Stimulated activated CD8-positive, alpha-beta memory T cell treated with anti-CD3 and anti-CD28 coated beads, Interleukin-4, amount 100 ng/mL, for 24 hours (primary cell): ENCODE measurements at regions not wholly inside any gene's neighbourhood (a gene's known extent, or its start where the extent isn't known, plus 50 kb on each side); places are given as distances from the start of the nearest gene placed in this dataset.

ENCODE experiments used
- DNase-seq: peaks from one replicate; pipeline ENCODE4 v3.0.0-alpha.2; 2020; ENCODE audit warnings: low read depth

DNA sequence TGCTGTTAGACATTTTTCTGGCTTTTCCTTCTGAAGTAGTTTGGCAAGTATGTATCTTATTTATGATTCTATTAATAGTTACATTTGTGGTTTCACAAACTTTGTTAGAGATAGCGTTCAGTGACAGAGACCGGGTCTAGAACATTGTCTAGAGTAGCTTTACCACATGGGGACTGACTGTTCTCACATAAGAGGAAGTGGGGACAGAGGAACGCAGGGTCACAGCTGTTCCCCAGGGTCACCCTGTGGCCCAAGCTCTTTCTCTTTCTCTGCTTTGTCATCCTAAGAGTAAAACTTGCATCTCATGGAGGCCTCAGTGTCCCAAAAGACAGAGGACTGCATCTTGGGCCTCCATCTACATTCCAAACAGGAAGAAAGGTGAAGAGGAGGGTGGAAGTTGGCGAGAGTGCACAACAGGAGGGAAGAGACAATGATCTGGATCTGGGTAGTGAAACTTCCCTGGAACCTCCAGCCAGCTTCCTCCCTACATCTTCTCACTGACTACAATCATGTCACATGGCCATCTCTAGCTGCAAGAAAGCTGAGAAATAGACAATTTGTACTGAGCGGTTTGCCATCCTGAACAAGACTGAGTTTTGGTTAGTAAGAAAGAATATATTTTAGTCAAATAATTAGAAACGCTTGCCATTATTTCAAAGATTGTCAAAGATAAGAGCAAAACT, 645.8 kb upstream of the ARID1B start:
- DNase-seq: no peak

DNA sequence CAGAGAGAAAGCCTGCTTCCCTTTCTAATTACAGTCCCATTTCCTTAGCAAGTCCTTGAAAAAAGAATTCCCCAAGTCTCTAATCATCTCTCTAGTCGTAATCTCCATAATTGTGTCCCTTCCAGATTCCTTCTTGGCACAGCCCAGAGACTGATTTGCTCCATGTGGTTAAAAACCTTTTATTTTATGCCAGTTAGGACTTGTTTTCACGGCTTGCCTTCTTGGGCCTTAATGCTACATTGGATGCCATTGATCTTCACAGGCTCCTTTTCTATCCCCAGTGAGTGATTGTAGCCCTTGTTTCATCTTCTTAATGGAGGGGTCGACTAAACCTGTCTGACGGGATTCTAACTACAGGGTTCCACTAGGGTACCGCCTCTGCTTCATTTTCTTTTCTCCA, 650.6 kb upstream of the ARID1B start:
- DNase-seq: no peak

DNA sequence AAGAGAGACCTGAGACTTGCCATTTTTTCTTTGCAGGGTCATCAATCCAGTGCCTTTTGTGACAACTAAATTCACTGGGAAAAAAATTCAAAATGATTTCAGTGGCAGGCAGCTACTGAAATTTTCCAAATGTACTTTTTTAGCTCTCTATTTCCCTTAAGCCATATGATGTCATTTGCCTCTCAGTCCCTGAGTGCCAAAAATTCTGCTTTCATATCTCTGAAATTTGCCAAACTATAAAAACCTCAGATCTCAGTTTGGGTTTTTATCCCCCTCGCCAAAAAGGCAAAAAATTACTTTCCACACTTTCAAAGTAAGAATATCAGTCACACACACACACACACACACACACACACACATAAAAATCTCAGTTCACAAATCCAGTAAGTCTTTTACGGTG, 651.3 kb upstream of the ARID1B start:
- DNase-seq: no peak

DNA sequence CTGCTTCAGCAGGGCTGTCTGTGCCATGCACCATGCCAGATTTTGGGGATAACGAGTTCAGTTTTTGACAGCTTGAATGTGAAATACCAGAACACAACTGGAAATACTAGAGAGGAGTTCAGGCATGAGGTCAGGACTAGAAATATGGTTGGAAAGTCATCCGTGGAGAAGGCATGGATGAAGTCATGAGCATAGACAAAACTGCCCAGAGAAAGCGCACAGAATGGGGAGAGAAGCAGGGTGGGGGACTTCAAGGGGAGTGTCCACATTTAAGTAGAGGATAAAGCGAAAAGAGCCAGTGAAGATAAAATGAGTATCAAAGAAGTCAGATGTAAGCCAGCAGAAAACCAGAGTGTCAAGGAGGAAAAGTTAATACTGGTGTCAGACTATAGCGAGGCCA, 653.4 kb upstream of the ARID1B start:
- no peak for DNase-seq

DNA sequence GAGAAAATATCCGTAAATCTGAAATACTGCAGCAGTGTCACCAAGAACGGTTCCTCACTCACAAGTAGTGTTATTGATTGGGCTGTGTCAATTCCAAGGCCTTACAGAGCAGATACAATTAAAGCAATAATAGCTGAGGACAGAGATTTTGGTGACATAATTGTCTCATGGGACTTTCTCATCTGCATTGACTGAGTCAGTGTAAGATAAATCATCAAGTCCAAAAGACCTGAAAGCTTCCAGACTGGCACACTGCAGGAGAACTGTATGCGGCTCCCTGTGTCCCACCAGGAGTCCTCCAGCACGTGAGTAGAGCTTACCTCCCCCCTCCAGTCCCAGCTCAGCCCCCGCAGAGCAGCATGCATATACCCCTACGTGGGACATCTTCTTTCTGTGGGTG, 655.2 kb upstream of the ARID1B start:
- DNase-seq: no peak

DNA sequence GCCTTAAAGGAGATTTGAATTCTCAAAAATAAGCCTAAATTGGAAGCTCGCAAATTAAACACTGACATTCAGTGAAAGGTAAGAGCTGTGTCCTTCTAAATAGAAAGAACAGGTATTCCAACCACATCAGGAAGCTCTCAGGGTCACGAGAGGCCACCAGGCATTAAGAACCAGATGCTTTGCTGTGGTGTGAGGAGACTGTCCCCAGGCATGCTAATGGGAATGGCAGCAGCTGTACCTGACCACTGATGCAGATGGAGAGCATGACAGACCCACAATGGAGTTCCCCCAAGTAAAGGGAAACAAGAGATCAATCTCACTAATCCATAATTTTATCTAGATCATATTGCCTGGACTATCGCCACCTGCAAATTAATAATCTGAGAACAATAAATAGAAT, 658.9 kb upstream of the NOX3 start:
- DNase-seq: no peak

DNA sequence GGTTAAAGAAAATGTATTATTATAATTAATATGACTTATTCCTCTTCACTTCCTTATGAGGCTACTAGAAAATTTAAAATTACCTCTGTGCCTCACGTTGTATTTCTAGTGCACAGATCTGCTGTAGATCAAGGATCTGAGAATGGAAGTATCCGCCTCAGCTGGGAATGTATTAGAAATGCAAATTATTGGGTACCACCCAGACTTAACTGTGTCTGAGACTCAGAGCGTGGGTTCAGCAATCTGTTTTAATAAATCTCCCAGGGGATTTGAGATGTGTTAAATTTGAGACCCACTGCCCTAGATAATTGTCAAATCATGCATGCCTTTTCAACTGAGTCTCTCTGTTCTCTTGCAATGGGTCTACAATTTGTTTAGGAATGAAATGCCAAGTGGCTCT, 658.0 kb upstream of the NOX3 start:
- no peak for DNase-seq

DNA sequence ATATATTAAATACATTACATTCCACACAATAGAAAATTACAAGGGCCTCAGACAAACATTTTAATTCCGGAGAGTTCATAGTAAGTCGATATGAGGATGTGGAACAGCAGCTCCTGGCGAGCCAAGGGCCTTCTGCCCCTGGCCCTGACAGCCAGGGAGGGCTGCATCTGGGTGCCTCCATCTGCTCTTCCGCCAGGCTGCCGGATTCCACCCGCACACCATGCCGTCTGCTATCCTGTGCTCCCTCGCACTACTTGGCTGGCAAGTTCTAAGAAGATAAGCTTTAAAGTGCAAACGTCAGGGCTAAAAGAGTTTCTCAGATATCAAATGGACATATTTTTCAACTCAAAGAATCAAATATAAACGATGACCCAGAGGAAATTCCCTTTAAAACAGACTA, 656.3 kb upstream of the NOX3 start:
- DNase-seq: no peak

DNA sequence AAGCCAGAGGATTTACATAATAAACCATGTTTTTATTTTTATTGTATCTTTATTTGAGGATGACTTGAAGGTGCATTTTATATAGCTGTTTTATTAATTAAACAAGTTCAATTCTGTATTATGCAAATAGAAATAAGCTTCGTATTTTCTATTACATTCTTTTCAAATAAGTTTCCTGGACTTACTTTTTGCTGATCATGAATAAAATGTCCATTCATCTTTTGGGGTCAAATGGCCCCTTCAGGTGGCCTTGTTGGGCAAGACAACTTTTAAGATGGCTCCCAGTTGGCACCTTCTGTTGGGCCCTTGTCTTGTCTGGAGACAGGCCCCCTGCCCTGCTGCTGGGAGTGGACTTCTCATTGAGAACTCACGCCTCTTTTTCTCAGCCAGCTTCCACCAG, 654.6 kb upstream of the NOX3 start:
- no peak for DNase-seq

DNA sequence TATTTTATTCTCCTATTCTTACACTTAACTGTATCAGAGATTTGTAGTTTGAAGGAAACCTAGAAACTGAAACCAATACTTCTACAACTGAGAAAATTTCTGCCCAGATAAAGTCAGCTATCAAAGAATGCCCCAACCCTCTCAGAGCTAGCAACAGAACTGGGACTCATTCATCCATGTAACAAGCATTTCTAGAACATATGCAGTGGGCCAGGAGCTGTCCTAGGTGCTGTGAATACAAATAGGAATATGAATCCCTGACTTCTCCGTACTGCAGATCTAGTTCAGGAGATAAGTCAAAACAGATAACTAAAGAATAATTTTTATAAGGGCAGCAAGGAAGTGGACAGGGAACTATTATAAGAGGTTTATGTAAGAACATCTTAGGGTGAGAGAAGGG, 654.1 kb upstream of the NOX3 start:
- no peak for DNase-seq

DNA sequence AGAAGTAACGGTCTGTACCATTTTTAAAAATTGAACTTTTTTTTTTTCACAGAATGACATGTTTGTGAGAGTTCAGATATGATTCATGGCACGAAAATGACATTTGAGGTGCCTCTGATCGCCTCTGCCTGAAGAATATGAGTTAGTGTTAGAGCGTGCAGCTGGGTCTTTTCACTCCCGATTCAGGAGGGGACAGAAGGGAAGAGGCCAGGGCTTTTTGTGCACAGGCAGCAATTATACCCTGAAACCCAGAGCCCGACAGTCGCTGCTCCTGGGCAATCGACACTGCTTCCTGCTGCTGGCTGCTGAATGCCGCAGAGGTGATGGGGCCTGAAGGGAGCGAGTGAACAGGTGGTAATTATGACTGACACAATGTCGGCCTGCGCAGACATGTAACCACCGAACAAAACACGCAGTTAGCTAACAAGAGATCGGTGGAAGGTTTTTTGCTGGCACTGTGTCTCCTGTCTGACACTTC, 652.0 kb upstream of the NOX3 start:
- DNase-seq: no peak

DNA sequence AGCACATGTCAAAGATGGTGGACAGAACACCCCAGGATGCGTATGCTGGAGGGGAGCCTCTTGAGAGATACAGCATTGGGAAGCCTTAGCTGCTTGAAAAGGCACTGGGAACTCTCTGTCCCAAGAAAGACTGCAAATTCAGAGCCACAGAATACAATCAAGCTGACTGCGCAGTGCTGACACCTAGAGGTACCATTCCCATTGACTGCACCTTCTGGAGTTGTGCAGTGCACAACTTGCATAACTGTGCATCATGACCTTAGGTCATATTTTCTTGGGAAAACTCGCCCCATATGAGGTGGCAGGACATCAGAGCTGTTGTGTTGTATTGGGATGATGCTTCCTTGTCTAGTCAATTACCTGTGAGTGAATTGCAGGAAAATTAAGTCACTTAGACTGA, 646.5 kb upstream of the NOX3 start:
- no peak for DNase-seq

DNA sequence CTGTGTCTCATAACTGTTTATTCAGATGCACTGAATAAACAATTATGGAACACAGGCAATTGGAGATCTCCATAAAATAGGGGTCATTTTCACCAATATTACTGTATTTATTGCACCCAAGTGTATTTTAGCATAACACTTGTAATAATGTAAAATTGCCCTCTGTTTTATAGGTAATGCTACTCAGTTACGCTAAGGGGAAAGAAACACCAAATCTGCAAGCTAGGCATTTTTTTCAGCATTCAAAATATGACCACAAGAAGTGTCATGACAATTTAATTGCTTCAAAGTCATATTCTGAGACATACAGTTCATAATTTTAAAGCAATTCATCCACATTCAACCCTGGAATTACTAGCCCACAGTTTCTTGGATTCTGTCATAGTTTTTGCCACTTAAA, 643.2 kb upstream of the NOX3 start:
- no peak for DNase-seq

DNA sequence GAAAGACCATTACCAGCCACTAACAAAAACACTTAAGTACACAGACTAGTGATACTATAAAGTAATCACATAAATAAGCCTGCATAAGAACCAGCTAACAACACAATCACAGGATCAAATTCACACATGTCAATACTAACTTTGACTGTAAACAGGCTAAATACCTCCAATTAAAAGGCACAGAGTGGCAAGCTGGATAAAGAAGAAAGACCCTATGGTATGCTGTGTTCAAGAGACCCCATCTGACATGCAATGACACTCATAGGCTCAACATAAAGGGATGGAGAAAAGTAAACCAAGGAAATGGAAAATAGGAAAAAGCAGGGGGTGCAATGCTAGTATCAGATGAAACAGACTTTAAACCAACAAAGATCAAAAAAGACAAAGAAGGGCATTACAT, 631.8 kb upstream of the NOX3 start:
- DNase-seq: no peak

DNA sequence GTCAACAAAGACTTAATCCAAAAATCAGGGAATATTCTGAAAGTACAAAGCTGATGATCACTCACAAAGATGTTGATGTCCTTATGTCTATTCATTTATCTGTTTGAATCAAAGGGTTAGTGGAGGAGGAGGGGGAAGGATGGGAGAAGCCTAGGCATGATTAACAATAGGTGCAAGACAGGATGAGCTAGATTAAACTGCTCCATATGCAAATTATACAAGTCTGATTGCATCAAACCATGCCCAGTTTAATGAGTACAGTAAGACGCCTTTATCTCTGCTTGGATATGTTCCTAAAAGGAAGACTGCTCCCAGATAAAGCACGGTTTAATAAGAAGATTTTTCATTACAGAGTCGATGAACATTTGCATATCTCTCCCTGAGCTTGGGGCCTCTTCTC, 626.4 kb upstream of the NOX3 start:
- no peak for DNase-seq

DNA sequence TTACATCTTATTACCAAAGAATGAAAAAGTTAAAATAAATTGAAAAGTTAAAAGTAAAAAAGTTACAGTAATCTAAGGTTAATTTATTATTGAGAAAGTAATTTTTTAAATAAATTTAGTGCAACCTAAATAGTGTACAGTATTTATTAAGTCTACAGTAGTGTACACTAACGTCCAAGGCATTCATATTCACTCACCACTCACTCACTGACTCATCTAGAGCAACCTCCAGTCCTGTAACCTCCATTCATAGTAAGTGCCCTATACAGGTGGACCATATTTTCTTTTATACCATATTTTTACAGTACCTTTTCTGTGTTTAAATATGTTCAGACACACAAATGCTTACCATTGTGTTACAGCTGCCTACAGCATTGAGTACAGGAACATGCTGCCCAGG, 624.7 kb upstream of the NOX3 start:
- no peak for DNase-seq

DNA sequence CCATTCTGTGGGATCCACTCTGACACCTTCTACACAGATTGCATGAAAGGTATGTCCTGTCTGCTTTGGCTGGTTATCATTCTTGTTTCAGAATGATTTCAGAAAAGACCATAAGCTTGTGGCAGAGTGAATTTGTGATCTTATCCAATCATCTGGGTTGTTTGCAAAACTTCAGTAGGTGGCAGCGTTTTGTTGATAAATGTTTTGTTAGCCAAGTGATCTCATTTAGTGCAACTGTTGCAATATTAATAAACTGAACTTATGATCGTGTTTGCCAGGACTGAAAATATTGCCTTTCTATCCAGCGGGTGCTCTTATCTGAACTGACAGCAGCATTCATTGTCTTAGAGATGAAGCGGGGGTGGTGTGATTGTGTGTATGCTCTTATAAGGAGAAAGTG, 613.2 kb upstream of the NOX3 start:
- DNase-seq: no peak

DNA sequence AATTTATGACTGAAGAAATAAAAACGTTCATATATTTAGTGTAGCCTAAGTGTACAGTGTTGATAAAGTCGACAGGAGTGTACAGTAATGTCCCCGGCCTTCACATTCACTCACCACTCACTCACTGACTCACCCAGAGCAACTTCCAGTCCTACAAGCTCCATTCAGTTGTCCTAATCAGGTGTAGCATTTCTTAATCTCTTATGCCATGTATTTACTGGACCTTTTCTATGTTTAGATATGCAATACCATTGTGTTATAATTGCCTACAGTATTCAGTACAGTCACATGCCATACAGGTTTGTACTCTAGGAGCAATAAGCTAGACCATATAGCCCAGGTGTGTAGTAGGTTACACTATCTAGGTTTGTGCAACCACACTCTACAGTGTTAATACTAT, 610.2 kb upstream of the NOX3 start:
- no peak for DNase-seq

DNA sequence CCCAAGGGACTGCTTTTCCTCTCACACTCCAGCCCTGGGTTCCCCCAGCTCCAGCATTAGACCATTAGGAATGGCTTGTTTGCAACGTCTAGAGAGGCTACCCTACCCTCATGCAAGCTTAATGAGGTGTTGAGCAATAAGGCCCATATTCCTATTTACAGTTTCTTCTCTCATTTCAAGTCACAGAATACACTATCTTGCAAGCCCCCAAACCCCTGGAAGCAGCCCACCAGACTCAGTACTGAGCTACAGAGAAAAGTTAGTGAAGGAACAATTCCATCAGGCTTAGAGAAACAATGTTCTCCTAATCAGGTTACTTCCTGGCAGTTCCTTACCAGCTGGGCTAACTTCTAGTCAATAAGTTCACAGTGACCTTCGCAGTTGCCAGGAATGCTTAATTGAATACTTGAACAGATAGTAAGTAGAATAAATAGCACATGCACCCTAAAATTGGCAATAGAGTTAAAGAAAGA, 606.5 kb upstream of the NOX3 start:
- DNase-seq: no peak

DNA sequence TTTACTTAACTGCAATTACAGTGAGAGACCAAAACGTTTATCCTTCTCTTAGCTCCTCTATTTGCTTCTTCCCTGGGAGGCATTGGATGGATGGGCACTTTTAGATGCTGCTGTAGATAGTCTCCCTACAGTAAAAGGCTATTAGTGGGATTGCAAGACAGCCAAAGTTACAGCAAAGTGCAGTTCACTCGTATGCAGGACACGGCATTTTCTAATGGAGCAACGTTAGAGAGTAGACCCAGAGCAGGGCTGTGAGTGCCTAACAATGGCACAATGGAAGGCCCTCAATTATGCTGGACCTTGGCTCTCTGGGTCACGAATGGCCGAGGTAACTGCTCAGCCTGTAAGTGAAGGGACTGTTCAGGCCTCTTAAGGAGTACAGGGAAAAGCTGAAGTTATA, 605.8 kb upstream of the NOX3 start:
- DNase-seq: no peak

DNA sequence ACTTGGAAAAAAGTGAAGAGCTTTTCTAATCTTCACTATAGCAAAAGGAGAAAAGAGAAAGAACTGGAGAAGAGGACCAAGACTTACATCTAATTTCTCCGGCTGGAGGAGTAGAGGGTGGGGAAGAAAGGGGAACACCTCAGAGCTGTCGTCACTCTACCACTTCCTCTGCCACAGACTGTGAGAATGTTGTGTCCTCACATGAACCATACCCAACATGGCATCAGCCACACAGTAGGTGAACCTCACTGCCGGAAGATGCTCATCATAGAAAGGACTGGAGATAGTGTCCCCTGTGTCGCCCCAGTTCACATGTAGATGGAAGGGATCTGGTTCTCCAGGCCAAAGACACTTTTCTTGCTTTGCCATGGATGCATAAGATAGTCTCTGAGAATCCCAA, 604.4 kb upstream of the NOX3 start:
- no peak for DNase-seq

DNA sequence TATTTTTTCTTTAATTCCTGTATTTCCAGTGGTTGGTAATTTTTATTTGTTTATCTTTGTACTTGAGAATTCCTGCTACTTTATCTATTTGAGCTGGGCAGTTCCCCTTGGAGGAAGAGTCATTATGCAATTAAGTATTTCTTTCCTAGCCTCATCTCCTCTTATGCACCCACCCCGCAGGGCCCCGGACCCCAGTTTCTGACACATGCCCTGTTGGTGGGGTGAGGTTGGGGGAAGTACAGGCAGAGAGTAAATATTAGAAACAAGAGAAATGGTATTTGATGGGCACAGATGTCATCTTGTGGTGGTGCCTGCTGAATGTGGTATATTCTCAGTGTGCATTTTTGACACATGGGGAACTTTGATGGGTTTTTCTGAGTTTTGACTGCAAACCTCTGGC, 602.7 kb upstream of the NOX3 start:
- no peak for DNase-seq

DNA sequence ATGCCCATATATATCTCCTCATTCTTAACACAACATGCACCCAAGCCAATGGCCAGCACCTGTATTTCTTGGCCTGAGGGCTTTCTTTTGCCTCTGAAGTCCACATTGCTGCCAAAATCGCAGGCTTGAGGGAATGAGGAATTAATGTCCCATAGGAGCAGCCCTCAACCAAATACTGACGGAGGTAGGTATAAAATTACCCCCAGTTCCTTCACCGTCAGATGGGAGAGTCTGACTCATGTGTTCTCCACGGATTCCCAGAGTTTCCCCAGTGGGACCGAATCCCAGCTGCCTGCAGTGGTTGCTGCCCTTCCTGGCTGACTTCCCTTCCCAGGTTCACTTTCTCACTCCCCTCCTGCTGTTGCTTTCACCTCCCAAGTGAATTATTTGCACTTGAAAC, 602.2 kb upstream of the NOX3 start:
- no peak for DNase-seq

DNA sequence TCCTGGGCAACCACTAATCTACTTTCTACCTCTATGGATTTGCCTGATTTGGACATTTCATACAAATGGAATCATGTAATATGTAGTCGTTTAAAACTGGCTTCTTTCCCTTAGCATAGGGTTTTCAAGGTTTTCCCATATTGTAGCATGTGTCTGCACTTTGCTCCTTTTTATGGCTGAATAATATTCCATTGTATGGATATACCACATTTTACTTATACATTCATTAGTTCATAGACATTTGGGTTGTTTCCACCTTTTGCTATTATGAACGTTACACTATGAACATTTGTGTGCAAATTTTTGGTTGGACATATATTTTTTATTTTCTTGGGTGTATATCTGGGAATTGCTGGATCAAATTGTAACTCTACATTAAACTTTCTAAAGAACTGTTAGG, 600.4 kb upstream of the NOX3 start:
- no peak for DNase-seq

DNA sequence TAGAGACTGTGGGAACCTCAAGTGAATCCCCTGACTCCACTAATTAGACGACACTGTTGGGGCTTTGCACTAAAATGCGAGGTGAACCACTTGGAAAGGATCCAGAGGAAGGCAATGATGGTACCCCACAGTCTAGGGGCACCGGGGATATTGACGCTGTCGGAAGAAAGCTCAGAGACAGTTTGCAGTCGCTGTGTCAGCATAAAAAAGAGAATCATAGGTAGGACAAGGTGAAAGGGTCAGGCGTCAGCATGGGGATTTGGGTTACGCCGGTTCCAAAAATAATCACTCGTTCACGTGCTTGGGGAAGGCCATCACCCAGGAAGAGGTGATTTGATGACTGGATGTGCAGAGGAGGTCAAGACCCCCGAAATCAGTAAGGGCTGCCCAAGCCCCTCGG, 598.0 kb upstream of the NOX3 start:
- no peak for DNase-seq
